HEK293 (cell line): ENCODE measurements at regions not wholly inside any gene's neighbourhood (a gene's known extent, or its start where the extent isn't known, plus 50 kb on each side); places are given as distances from the start of the nearest gene placed in this dataset.

ENCODE experiments used
- CTCF ChIA-PET: fragments of 350-600 bp; formaldehyde crosslinking; extraction: SDS; loops from one replicate; lab custom pipeline; 2021; ENCODE audit warnings: antibody characterized with exemption; lab: Yijun Ruan, JAX
- POLR2A ChIA-PET: fragments of 300-600 bp; formaldehyde crosslinking; extraction: SDS; loops from one replicate; lab custom pipeline; 2020; ENCODE audit warnings: antibody characterized with exemption, inconsistent platforms; lab: Yijun Ruan, JAX
- H3K27ac ChIP-seq: fragments of 200-500 bp; sonication (Bioruptor generic); 2 replicates; pipeline ENCODE4 v1.5.1; 2014; ENCODE audit warnings: low read depth, low read length, control low read depth, inconsistent platforms; ENCODE audit errors: extremely low read depth
- H3K36me3 ChIP-seq, 2 experiments: fragments of 200-500 bp in 1 of 2; sonication (Bioruptor generic) in 1 of 2; 1 replicate in 1 of 2; 2 replicates in 1 of 2; pipeline ENCODE4 v1.5.1; 2014 to 2017; ENCODE audit warnings: inconsistent platforms in 2 of 2, low read length in 2 of 2; ENCODE audit not compliant: control insufficient read depth in 2 of 2, insufficient read depth in 1 of 2
- H3K4me1 ChIP-seq: fragments of 200-500 bp; sonication (Bioruptor generic); 2 replicates; pipeline ENCODE4 v1.5.1; 2014; ENCODE audit warnings: mild to moderate bottlenecking, low read length, inconsistent platforms; ENCODE audit not compliant: control insufficient read depth, insufficient read depth
- H3K4me3 ChIP-seq: 2 replicates; pipeline ENCODE4 v1.5.1; 2011; ENCODE audit warnings: low read depth, mild to moderate bottlenecking, control low read depth, low read length, moderate library complexity
- H3K9me3 ChIP-seq: fragments of 200-500 bp; sonication (Bioruptor generic); 2 replicates; pipeline ENCODE4 v1.5.1; 2014; ENCODE audit warnings: low read depth, low read length, inconsistent platforms; ENCODE audit not compliant: control insufficient read depth, insufficient read depth
- AEBP2 ChIP-seq: fragments of 450-650 bp; formaldehyde crosslinking; IDR thresholded peaks from 2 replicates; pipeline ENCODE4 v1.5.1; 2016; ENCODE audit warnings: missing biosample characterization, missing genetic modification characterization, borderline replicate concordance
- EGR2 ChIP-seq: fragments of 450-650 bp; formaldehyde crosslinking; IDR thresholded peaks from 2 replicates; pipeline ENCODE4 v1.5.1; 2016; ENCODE audit warnings: low read depth, missing biosample characterization, missing genetic modification characterization
- GFI1B ChIP-seq: fragments of 450-650 bp; formaldehyde crosslinking; IDR thresholded peaks from 2 replicates; pipeline ENCODE4 v1.5.1; 2016; ENCODE audit warnings: missing biosample characterization, missing genetic modification characterization
- GLI2 ChIP-seq: fragments of 450-650 bp; formaldehyde crosslinking; IDR thresholded peaks from 2 replicates; pipeline ENCODE4; 2017; ENCODE audit warnings: missing biosample characterization, missing genetic modification characterization, low read depth, borderline replicate concordance
- MYNN ChIP-seq: fragments of 450-650 bp; formaldehyde crosslinking; IDR thresholded peaks from 2 replicates; pipeline ENCODE4 v1.5.1; 2016; ENCODE audit warnings: missing biosample characterization, missing genetic modification characterization, borderline replicate concordance
- PRDM1 ChIP-seq: fragments of 450-650 bp; formaldehyde crosslinking; IDR thresholded peaks from 2 replicates; pipeline ENCODE4; 2016; ENCODE audit warnings: missing biosample characterization, missing genetic modification characterization
- REST ChIP-seq: fragments of 450-650 bp; formaldehyde crosslinking; IDR thresholded peaks from 2 replicates; pipeline ENCODE4 v1.5.1; 2016; ENCODE audit warnings: missing biosample characterization, missing genetic modification characterization
- SALL2 ChIP-seq: fragments of 450-650 bp; formaldehyde crosslinking; IDR thresholded peaks from 2 replicates; pipeline ENCODE4 v1.5.0; 2017; ENCODE audit warnings: missing biosample characterization, mild to moderate bottlenecking, missing genetic modification characterization, borderline replicate concordance
- YY2 ChIP-seq: fragments of 450-650 bp; formaldehyde crosslinking; IDR thresholded peaks from 2 replicates; pipeline ENCODE4 v1.5.1; 2016; ENCODE audit warnings: missing biosample characterization, missing genetic modification characterization
- ZBTB26 ChIP-seq: fragments of 450-650 bp; formaldehyde crosslinking; optimal IDR thresholded peaks from 2 replicates; pipeline ENCODE3; 2016; ENCODE audit warnings: missing biosample characterization, mild to moderate bottlenecking, missing genetic modification characterization
- ZBTB8A ChIP-seq: fragments of 450-650 bp; formaldehyde crosslinking; IDR thresholded peaks from 2 replicates; pipeline ENCODE4 v1.5.1; 2016; ENCODE audit warnings: missing biosample characterization, missing genetic modification characterization
- ZNF146 ChIP-seq: fragments of 450-650 bp; formaldehyde crosslinking; IDR thresholded peaks from 2 replicates; pipeline ENCODE4 v1.5.1; 2016; ENCODE audit warnings: missing biosample characterization, missing genetic modification characterization
- ZNF184 ChIP-seq: fragments of 450-650 bp; IDR thresholded peaks from 2 replicates; pipeline ENCODE4 v1.5.1; 2018; ENCODE audit warnings: missing biosample characterization, mild to moderate bottlenecking, missing genetic modification characterization
- ZNF214 ChIP-seq: fragments of 450-650 bp; formaldehyde crosslinking; IDR thresholded peaks from 2 replicates; pipeline ENCODE4 v1.5.1; 2017; ENCODE audit warnings: missing biosample characterization, mild to moderate bottlenecking, missing genetic modification characterization, borderline replicate concordance
- ZNF292 ChIP-seq: fragments of 450-650 bp; formaldehyde crosslinking; IDR thresholded peaks from 2 replicates; pipeline ENCODE4 v1.5.1; 2016; ENCODE audit warnings: low read depth, missing biosample characterization, missing genetic modification characterization, borderline replicate concordance
- ZNF362 ChIP-seq: fragments of 450-650 bp; formaldehyde crosslinking; IDR thresholded peaks from 2 replicates; pipeline ENCODE4 v1.5.1; 2016; ENCODE audit warnings: missing biosample characterization, missing genetic modification characterization
- ZNF518A ChIP-seq: fragments of 450-650 bp; formaldehyde crosslinking; conservative IDR thresholded peaks from 2 replicates; pipeline ENCODE4 v1.5.1; 2016; ENCODE audit warnings: low read depth, missing biosample characterization, missing genetic modification characterization
- ZNF548 ChIP-seq: fragments of 450-650 bp; formaldehyde crosslinking; IDR thresholded peaks from 2 replicates; pipeline ENCODE4 v1.5.1; 2016; ENCODE audit warnings: missing biosample characterization, missing genetic modification characterization
- ZNF571 ChIP-seq: fragments of 450-650 bp; formaldehyde crosslinking; IDR thresholded peaks from 2 replicates; pipeline ENCODE4 v1.5.0; 2017; ENCODE audit warnings: missing biosample characterization, missing genetic modification characterization
- ZNF621 ChIP-seq: fragments of 450-650 bp; formaldehyde crosslinking; IDR thresholded peaks from 2 replicates; pipeline ENCODE4 v1.5.1; 2017; ENCODE audit warnings: missing biosample characterization, missing genetic modification characterization
- ZNF677 ChIP-seq: fragments of 450-650 bp; IDR thresholded peaks from 2 replicates; pipeline ENCODE4 v1.5.0; 2018; ENCODE audit warnings: missing biosample characterization, mild to moderate bottlenecking, missing genetic modification characterization, moderate library complexity
- ZNF776 ChIP-seq: fragments of 450-650 bp; formaldehyde crosslinking; IDR thresholded peaks from 2 replicates; pipeline ENCODE4 v1.5.0; 2017; ENCODE audit warnings: missing biosample characterization, missing genetic modification characterization, borderline replicate concordance
- ZXDB ChIP-seq: fragments of 450-650 bp; formaldehyde crosslinking; IDR thresholded peaks from 2 replicates; pipeline ENCODE4 v1.5.1; 2016; ENCODE audit warnings: missing biosample characterization, missing genetic modification characterization

- TF ChIP-seq ZNF518A (tag by site-specific recombination) (no peak), ZNF214 (no peak), ZNF362 (tag by site-specific recombination) (no peak), GFI1B (tag by site-specific recombination) (no peak), GLI2 (tag by site-specific recombination) (no peak), YY2 (tag by site-specific recombination) (no peak), MYNN (tag by site-specific recombination) (no peak), ZNF776 (tag by site-specific recombination) (no peak), ZNF292 (tag by site-specific recombination) (no peak), ZXDB (no peak)
- TF ChIP-seq, all 188 proteins: peak for 0
Measured at GRCh38 chr2:133660510-133660909, 92.2 kb upstream of the NCKAP5 start (continued).

GRCh38 chr2:133661392-133661791 lies 93.1 kb upstream of the NCKAP5 start:
- Histone ChIP-seq H3K9me3 (no peaks in the 10 kb centered on the region), H3K36me3 (no peaks in the 10 kb centered on the region), H3K4me1 (peaks cover 6% of the 10 kb centered on the region), H3K27ac (no peak overlapping the region), H3K4me3 (no peak overlapping the region)
- POLR2A ChIA-PET, result no interaction called here
- CTCF ChIA-PET, result no interaction called here
- TF ChIP-seq PRDM1 (no peak), ZNF621 (tag by site-specific recombination) (no peak), ZNF548 (no peak), AEBP2 (tag by site-specific recombination) (no peak), ZNF677 (no peak), ZNF146 (tag by site-specific recombination) (no peak), REST (tag by site-specific recombination) (no peak), YY2 (tag by site-specific recombination) (no peak), EGR2 (tag by site-specific recombination) (no peak), ZBTB8A (no peak), SALL2 (tag by site-specific recombination) (no peak), ZNF184 (tag by site-specific recombination) (no peak), ZBTB26 (tag by site-specific recombination) (no peak), ZNF571 (tag by site-specific recombination) (no peak)
- TF ChIP-seq, all 188 proteins: peak for 0
